Limb (tissue), 2 donors: ENCODE measurements at regions not wholly inside any gene's neighbourhood (a gene's known extent, or its start where the extent isn't known, plus 50 kb on each side); places are given as distances from the start of the nearest gene placed in this dataset.
"Not testable (repeated sequence)": the region's sequence is repeated elsewhere in the genome, so short reads cannot be mapped to it uniquely, and the experiment has no call there.

Source experiments
- DNase-seq, 2 donors: peaks; one replicate each; pipeline ENCODE4 v3.0.0-alpha.2; 2016; ENCODE audit errors: extremely low spot score in 2 of 2

GRCh38 chr4:170202721-170203120 lies 113.0 kb upstream of the AADAT start:
- DNase-seq, result no peak

- DNase-seq, result no peak
Observed at GRCh38 chr4:170198747-170199146, 109.0 kb upstream of the AADAT start.

GRCh38 chr4:170194794-170195193 lies 105.0 kb upstream of the AADAT start:
- DNase-seq, result not testable (repeated sequence)

GRCh38 chr4:170193496-170193895 lies 103.7 kb upstream of the AADAT start:
- DNase-seq, result no peak

- DNase-seq, result no peak
Observed at GRCh38 chr4:170190265-170190664, 100.5 kb upstream of the AADAT start.

- DNase-seq, result no peak
Observed at GRCh38 chr4:170170861-170171260, 81.1 kb upstream of the AADAT start.

GRCh38 chr4:170169699-170170098 lies 79.9 kb upstream of the AADAT start:
- DNase-seq, result no peak

GRCh38 chr4:170167678-170168077 lies 77.9 kb upstream of the AADAT start:
- no peak for DNase-seq

GRCh38 chr4:170166193-170166592 lies 76.4 kb upstream of the AADAT start:
- not testable (repeated sequence) for DNase-seq

- no peak for DNase-seq
Observed at GRCh38 chr4:170162416-170162815, 72.7 kb upstream of the AADAT start.

GRCh38 chr4:170157670-170158069 lies 67.9 kb upstream of the AADAT start:
- DNase-seq, result no peak

- no peak for DNase-seq
Observed at GRCh38 chr4:170145120-170145519, 55.4 kb upstream of the AADAT start.

- no peak for DNase-seq
Observed at GRCh38 chr4:170139764-170140163, 50.0 kb upstream of the AADAT start.
